Activated T-cell treated with anti-CD3 and anti-CD28 coated beads for 4 hours (primary cell): ENCODE measurements at regions not wholly inside any gene's neighbourhood (a gene's known extent, or its start where the extent isn't known, plus 50 kb on each side); places are given as distances from the start of the nearest gene placed in this dataset.

Experiments used
- DNase-seq: peaks from one replicate; pipeline ENCODE4 v3.0.0-alpha.2; 2020

- DNase-seq, result no peak
Observed at GRCh38 chr1:53378061-53378460, 50.2 kb upstream of the LRP8 start.

GRCh38 chr1:53378932-53379661, 51.2 kb upstream of the LRP8 start:
- DNase-seq, result no peak

DNA sequence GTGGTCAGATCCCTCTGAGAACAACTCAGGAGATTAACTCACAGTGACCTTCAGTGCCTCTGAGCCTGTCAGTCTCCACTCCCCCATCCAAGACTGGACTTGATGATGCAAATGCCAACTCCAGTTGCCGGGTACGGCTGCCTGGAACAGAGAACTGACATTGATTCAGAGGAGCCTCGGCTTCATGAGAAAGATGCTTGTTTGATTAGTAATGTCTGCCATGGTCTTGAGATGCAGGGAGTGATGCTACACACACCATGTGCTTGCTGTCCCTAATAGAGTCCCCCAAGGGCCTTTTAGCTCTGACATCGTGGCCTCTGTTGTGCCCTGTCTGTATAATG, 51.8 kb upstream of the LRP8 start:
- no peak for DNase-seq

- DNase-seq, result no peak
Observed at GRCh38 chr1:53380296-53380695, 52.4 kb upstream of the LRP8 start.

GRCh38 chr1:53381790-53382401, 54.0 kb upstream of the LRP8 start:
- DNase-seq, result no peak

DNA sequence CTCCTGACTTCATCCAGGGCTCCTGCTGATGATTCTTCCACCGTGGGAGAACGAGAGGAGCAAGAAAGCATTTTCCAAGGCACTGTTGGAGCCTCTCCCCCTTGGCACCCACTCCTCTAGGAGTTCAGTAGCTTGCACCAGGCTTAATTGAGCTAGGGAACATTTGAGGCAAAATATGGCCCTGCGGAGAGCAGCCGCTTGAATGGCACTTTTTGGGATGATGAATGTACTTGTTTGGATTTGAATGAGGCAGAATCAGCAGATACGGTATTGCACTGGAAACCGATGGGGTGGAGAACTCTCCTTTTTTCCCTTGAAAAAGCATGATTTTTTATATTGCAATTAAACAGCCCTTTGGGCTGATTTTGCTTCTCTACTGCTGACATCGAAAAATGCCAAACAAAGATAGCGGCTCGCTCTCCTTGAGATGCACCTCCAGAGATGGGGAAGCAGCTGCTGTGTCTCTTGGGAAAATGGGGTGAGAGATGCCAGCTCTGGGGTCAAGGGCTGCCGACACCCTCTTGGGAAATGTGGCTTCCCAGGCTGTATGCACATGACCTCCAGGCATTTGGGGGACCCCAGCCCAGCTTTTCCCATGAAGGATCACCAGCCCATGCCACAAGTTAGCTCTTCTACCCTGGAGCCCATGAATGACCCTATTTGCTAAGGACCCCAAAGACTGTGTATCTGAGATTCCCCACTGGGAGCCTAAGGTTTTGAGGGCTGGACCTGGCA, 55.4 kb upstream of the LRP8 start:
- no peak for DNase-seq

- DNase-seq, result no peak
Observed at GRCh38 chr1:53384796-53385195, 56.9 kb upstream of the LRP8 start.

DNA sequence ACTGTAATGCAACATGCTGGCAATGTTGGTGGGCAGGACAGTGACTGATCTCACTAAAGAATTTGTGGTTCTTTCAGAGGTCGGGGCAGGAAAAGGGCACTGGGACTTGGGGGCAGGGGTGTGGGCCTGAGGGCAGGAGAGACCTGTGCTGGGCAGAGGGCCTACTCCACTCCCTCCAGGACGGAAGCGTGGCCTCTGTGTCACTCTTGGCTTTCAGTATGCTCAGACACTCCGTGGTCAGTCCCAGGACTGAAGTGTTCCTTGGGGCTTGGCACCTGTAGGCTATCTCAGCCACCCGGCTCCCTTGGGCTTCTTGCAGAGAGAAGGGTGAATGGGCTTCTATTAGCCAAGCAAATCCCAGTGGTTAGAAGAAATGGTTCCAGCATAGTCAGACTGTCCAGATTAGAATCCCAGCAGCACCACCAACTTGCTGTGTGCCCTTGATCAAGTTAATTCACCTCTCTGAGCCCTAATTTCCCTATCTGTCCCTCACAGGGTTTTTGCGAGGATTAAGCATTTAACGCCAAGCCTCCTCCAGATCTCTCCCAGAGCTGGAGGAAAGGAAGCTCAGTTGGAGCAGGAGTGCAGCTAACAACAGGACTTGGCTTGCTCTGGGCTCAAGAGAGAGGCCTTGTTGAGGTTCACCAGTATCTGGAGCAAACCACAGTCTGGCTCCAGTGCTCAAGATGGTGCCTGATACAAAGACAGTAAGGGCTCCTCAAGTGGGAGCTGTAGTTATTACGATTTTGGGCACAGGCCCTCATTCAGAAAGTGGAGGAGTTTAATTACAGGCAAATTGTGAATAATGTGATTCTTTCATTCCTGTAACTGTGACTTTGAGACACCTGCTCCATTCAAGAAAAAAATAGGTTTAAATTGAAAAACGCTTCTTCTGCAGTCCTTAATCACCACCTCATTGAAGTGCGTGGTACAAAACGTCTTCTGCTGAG, 57.7 kb upstream of the LRP8 start:
- DNase-seq, result no peak

DNA sequence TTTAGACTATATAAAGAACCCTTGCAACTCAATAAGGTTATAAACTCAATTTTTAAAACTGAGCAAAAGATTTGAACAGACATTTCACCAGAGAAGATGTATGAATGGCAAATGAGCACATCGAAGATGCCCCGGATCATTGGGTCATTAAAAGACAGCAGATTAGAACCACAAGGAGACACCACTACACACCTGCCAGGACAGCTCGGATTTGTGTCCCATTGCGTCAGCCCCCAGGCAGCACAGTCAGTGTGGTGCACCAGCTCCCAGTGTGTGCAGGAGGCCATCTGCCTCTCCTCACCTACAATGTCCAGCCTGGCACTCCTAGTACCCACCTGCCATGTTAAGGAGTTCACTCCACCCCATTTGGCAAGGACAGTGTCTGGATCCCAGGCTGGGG, 61.1 kb upstream of the LRP8 start:
- no peak for DNase-seq

DNA sequence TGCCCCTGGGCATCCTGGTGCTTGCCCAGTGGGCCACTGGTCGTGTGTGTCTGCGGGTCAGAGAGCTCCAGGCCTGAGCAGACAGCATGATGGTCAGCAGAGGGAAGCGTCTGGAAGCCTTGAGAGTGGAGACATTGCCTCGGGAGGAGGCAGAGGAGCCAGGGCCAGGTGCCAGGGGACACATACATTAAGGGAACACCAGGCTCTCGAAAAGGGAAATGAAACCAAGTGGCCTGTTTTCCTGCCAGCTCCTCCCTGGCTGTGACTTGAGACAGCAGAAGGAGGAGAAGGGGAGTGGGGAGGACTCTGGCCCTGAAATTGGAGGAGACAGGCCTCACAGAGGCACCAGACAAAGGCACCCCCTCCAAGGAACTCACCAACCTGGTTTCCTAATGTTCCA, 62.4 kb upstream of the LRP8 start:
- DNase-seq, result no peak

DNA sequence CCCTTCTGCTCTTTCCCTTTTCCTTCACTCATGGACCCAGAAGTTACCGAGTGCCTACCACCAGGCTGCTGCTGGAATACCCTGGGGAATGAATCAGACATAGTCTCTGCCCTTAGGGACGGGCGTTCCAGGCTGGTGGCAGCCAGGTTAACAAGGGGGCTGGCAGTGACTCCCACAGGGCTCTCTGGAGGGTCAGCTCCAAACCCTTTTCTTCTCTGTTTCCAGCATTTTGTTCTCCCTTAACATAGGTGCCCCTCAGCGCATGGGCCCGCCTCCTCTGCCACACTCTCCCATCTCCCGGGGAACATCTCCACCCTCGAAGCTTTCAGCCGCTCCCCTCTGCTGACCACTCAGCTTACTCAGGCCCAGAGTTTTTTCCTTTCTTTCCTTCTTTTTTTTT, 62.9 kb upstream of the LRP8 start:
- no peak for DNase-seq

- no peak for DNase-seq
Observed at GRCh38 chr1:53391296-53391695, 63.4 kb upstream of the LRP8 start.

DNA sequence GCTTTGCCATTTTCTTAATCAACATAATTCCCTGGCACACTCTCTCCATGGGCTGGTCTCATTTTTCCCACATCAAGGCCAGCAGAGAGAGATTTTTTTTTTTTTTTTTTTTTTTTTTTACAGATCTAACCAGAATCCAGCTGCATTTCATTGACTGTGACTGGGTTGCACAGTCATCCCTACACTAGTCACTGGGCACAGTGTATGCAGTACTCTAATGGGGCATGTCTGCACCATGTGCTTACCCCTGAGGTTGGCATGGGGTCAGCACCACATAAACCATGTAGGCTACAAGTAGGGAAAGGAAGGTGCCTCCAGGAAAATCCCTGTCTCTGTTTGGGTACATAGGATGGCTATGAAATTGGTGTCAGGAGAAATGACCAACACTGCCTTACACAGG, 64.1 kb upstream of the LRP8 start:
- DNase-seq, result no peak

GRCh38 chr1:53392460-53392859, 64.6 kb upstream of the LRP8 start:
- no peak for DNase-seq

DNA sequence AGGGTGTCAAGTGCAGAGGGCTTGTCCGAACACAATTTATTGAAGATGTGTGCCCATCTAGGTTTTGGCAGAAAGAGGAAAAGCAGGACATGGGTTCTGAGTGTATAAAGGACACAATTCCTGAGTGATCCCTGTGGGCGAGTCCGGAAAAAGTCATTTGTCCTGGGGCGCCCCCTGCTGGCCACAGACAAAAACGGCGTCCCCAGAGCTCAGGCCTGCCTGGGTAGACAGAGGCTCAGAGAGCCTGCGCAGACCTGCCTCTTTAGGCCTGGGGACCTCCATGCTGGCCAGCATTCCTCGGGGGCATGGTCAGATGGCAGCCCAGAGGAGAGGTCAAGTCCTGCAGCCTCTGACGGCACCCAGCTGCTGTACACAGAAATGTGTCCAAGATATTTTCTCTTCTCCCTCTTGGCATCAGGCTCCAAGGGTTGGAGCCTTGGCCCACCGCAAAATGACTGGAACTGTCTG, 65.5 kb upstream of the LRP8 start:
- peak; percentile 67 for DNase-seq

DNA sequence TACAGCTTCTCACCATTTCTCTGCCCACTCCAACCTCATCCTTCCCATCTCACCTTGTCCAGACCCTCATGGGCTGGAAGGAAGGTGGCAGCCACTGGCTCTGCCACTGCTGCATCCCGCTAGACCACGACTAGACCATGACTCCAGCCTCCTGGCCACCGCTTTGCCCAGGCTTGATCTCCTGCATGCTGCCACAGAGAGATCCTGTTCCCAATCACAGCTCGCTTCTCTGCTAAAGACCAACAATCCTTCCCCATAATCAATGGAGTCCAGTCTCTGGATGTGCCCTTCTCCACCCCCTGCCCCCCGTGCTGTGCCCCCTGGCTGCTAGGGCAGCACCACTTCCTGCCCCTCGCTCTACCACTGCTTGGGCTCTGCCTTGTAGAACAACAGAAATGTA, 64.9 kb upstream of the DMRTB1 start:
- no peak for DNase-seq

DNA sequence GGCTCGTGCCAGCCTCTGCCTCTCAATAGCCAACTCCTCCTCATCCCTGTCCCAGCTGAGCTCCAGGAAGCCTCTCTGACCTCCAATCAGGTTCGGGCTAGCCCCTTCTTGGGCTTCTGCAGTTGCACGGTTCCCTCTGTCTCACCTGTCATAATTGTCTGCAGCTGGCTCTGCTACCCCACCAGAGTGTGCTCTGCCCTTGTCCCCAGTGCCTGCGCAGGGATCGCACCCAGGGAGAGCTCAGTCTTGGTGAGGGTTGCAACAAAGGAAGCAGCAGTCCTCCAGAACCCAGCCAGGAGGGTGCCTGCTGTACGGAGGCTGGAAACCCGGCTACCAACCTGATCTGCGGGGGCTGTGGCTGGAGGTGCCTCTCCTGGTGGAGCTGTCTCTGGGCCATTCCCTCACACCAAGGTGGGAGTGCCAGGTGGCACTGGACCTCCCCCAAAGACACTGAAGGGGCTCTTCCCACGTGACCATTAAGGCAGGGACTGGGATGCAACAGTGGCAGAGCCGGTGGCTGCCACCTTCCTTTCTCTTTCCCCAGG, 63.5 kb upstream of the DMRTB1 start:
- DNase-seq, result no peak

GRCh38 chr1:53396573-53397268, 62.5 kb upstream of the DMRTB1 start:
- DNase-seq, result no peak

GRCh38 chr1:53398091-53398490, 61.1 kb upstream of the DMRTB1 start:
- DNase-seq, result no peak

DNA sequence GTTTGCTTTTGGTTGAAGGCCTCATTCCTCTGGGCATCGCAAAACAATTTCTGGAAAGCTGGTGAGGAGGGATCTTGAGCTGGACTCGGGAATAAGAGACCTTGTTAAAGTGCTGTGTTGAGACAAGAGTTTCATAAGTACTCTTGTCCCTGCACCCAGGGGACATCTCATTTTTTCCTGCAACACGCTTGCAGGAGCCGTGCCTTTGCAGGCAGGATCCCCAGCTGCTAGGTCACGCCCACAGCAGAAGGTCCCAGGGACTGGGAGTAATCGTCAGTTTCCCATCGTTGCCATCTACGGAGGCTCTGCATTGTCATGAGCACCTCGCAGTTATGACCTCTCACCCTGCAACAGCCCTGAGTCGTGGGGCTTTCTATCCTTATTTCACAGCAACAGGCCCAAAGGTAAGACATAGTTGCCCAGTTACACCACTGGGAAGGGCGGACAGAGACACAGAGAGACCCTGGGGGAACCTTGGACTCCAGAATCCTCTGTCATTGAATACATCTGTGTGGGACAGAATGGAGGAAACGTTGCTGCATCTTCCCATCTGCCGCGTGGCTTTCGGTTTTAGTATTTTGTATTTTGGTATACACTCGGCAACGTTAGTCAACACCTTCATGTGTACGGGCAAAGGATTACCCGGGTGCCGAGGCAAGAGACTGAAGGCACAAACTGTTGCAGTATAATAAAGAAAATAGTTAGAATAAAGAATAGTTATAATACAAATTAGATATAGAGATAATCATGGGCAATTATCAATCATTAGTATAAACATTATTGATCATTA, 60.4 kb upstream of the DMRTB1 start:
- no peak for DNase-seq
